ENCODE measurements at regions not wholly inside any gene's neighbourhood (a gene's known extent, or its start where the extent isn't known, plus 50 kb on each side); places are given as distances from the start of the nearest gene placed in this dataset.

DNA sequence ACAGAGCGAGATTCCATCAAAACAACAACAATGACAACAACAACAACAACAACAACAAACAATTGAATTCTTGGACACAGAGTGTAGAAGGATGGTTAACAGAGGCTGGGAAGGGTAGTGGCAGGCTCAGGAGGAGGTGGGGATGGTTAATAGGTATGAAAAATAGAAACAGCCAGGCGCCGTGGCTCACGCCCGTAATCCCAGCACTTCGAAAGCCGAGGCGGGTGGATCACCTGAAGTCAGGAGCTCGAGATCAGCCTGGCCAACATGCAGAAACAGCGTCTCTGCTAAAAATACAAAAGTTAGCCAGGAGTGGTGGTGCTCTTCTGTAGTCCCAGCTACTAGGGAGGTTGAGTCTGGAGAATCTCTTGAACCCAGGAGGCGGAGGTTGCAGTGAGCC lies 122.9 kb upstream of the GRIA4 start:
- H4K20me1 ChIP-seq (ENCODE audit: insufficient read depth, low read length), result no peaks in the 10 kb centered on the region
- no peaks in the 10 kb centered on the region for H3K27me3 ChIP-seq (ENCODE audit: insufficient read depth, low read length, poor library complexity)
- no peak overlapping the region for H3K4me2 ChIP-seq (ENCODE audit: insufficient read depth, low read length)
- no peaks in the 10 kb centered on the region for H3K36me3 ChIP-seq (ENCODE audit: insufficient read depth, low read length)
- no peaks in the 10 kb centered on the region for H3K9me3 ChIP-seq (ENCODE audit: insufficient read depth, low read length, severe bottlenecking)
- H3K79me2 ChIP-seq (ENCODE audit: insufficient read depth, low read length), result no peaks in the 10 kb centered on the region
- DNase-seq, result no peak
- no peak overlapping the region for H2AFZ ChIP-seq (ENCODE audit: low read depth, low read length)
- H3K4me1 ChIP-seq (ENCODE audit: insufficient read depth, low read length), result no peaks in the 10 kb centered on the region
- TF ChIP-seq EZH2 (IDR thresholded peaks at IDR 0.05; ENCODE audit: borderline replicate concordance, low read depth, low read length, severe bottlenecking), result no peak
- TF ChIP-seq, protein P1, sequence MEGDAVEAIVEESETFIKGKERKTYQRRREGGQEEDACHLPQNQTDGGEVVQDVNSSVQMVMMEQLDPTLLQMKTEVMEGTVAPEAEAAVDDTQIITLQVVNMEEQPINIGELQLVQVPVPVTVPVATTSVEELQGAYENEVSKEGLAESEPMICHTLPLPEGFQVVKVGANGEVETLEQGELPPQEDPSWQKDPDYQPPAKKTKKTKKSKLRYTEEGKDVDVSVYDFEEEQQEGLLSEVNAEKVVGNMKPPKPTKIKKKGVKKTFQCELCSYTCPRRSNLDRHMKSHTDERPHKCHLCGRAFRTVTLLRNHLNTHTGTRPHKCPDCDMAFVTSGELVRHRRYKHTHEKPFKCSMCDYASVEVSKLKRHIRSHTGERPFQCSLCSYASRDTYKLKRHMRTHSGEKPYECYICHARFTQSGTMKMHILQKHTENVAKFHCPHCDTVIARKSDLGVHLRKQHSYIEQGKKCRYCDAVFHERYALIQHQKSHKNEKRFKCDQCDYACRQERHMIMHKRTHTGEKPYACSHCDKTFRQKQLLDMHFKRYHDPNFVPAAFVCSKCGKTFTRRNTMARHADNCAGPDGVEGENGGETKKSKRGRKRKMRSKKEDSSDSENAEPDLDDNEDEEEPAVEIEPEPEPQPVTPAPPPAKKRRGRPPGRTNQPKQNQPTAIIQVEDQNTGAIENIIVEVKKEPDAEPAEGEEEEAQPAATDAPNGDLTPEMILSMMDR (IDR thresholded peaks at IDR 0.05; ENCODE audit: borderline replicate concordance, extremely low read depth, low read length, poor library complexity, severe bottlenecking), result no peak
- no peak overlapping the region for H3K4me3 ChIP-seq (ENCODE audit: low read depth in 1 of 2, low read length in 2 of 2)
- ATAC-seq (ENCODE audit: insufficient read depth, low read depth), result no peak
- no peak overlapping the region for H3K27ac ChIP-seq (ENCODE audit: low read length)
- no peak overlapping the region for H3K9ac ChIP-seq (ENCODE audit: low read depth, low read length)

DNA sequence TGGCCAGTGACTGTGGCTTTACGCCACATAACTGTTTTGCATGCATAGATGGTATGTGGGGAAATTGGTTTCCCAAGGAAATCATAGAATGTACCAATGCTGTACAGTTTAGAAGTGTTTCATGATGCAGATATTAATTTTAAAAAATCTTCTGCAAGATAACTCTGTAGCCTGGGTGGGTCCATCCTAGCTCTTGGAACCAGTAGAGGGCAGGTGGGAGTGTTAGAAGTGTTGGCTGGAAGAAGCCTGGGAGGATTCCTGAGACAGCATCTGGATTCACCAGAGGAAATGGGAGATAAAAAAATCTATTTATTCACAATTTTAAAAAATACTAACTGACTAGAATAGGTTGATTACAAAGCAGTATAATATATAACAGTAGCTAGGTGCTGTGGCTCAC lies 139.9 kb upstream of the GRIA4 start:
- Histone ChIP-seq H3K9ac (ENCODE audit: low read depth, low read length) (no peak overlapping the region), H3K27ac (ENCODE audit: low read length) (no peak overlapping the region), H4K20me1 (ENCODE audit: insufficient read depth, low read length) (no peaks in the 10 kb centered on the region), H3K79me2 (ENCODE audit: insufficient read depth, low read length) (no peaks in the 10 kb centered on the region), H3K36me3 (ENCODE audit: insufficient read depth, low read length) (no peaks in the 10 kb centered on the region), H3K4me1 (ENCODE audit: insufficient read depth, low read length) (no peaks in the 10 kb centered on the region), H3K4me3 (ENCODE audit: low read depth in 1 of 2, low read length in 2 of 2) (no peak overlapping the region), H3K4me2 (ENCODE audit: insufficient read depth, low read length) (no peak overlapping the region), H3K27me3 (ENCODE audit: insufficient read depth, low read length, poor library complexity) (no peaks in the 10 kb centered on the region), H3K9me3 (ENCODE audit: insufficient read depth, low read length, severe bottlenecking) (no peaks in the 10 kb centered on the region), H2AFZ (ENCODE audit: low read depth, low read length) (no peak overlapping the region)
- TF ChIP-seq, protein P1 (IDR thresholded peaks at IDR 0.05; ENCODE audit: borderline replicate concordance, extremely low read depth, low read length, poor library complexity, severe bottlenecking), result no peak
- TF ChIP-seq EZH2 (IDR thresholded peaks at IDR 0.05; ENCODE audit: borderline replicate concordance, low read depth, low read length, severe bottlenecking), result no peak
- no peak for DNase-seq
- ATAC-seq (ENCODE audit: insufficient read depth, low read depth), result no peak

DNA sequence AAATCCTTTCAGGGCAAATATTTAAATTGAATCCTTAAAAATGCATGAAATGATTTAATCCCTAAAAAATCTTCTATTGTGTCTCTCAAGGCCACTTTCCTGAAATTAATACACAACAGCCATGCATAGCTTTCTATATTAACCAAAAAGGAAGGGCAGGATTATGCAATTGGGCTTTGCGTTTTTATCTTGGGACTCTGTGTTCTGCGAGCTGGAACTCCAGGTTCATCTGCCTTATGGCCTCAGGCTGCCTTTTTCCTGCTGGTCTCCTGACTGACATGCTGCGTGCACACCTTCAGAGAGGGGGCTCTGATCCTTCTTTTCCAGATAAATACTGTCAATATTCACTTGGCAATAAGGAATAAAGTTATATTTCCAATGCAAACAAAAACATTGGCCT lies 141.7 kb upstream of the GRIA4 start:
- no peaks in the 10 kb centered on the region for H3K9me3 ChIP-seq (ENCODE audit: insufficient read depth, low read length, severe bottlenecking)
- no peak for DNase-seq

More for the DNA sequence above, 141.7 kb upstream of the GRIA4 start:
- H3K27me3 ChIP-seq (ENCODE audit: insufficient read depth, low read length, poor library complexity), result no peaks in the 10 kb centered on the region
- H3K4me2 ChIP-seq (ENCODE audit: insufficient read depth, low read length), result no peak overlapping the region
- H4K20me1 ChIP-seq (ENCODE audit: insufficient read depth, low read length), result no peaks in the 10 kb centered on the region
- H3K4me1 ChIP-seq (ENCODE audit: insufficient read depth, low read length), result no peaks in the 10 kb centered on the region
- TF ChIP-seq, protein P1 (IDR thresholded peaks at IDR 0.05; ENCODE audit: borderline replicate concordance, extremely low read depth, low read length, poor library complexity, severe bottlenecking), result no peak
- TF ChIP-seq EZH2 (IDR thresholded peaks at IDR 0.05; ENCODE audit: borderline replicate concordance, low read depth, low read length, severe bottlenecking), result no peak
- no peak overlapping the region for H3K27ac ChIP-seq (ENCODE audit: low read length)
- H3K36me3 ChIP-seq (ENCODE audit: insufficient read depth, low read length), result no peaks in the 10 kb centered on the region
- no peaks in the 10 kb centered on the region for H3K79me2 ChIP-seq (ENCODE audit: insufficient read depth, low read length)
- H3K4me3 ChIP-seq (ENCODE audit: low read depth in 1 of 2, low read length in 2 of 2), result no peak overlapping the region
- no peak for ATAC-seq (ENCODE audit: insufficient read depth, low read depth)
- H3K9ac ChIP-seq (ENCODE audit: low read depth, low read length), result no peak overlapping the region
- no peak overlapping the region for H2AFZ ChIP-seq (ENCODE audit: low read depth, low read length)

Data from DND-41 (cell line).